IMR-90 (cell line): ENCODE measurements at regions not wholly inside any gene's neighbourhood (a gene's known extent, or its start where the extent isn't known, plus 50 kb on each side); places are given as distances from the start of the nearest gene placed in this dataset.

Experiments used
- CTCF ChIP-seq: conservative IDR thresholded peaks from 2 replicates; pipeline ENCODE4 v1.5.1; 2012; ENCODE audit warnings: mild to moderate bottlenecking, low read depth, low read length, improper control_type of control experiment
- MAFK ChIP-seq: IDR thresholded peaks from 2 replicates; pipeline ENCODE4 v1.6.1; 2012; ENCODE audit warnings: low read depth, low read length, improper control_type of control experiment
- MAZ ChIP-seq: IDR thresholded peaks from 2 replicates; pipeline ENCODE4 v1.6.1; 2012; ENCODE audit warnings: low read depth, mild to moderate bottlenecking, low read length, improper control_type of control experiment, moderate library complexity, borderline replicate concordance
- MXI1 ChIP-seq: IDR thresholded peaks from 2 replicates; pipeline ENCODE4 v1.6.1; 2012; ENCODE audit warnings: low read depth, mild to moderate bottlenecking, low read length, moderate library complexity, borderline replicate concordance
- NFE2L2 ChIP-seq: fragments of 150-350 bp; IDR thresholded peaks from 2 replicates; pipeline ENCODE4 v1.6.1; 2016; ENCODE audit warnings: low read depth, mild to moderate bottlenecking, low read length
- POLR2A ChIP-seq: IDR thresholded peaks from 2 replicates; pipeline ENCODE4 v1.6.1; 2012; ENCODE audit warnings: mild to moderate bottlenecking, low read depth, low read length
- RAD21 ChIP-seq: IDR thresholded peaks from 2 replicates; pipeline ENCODE4 v1.6.1; 2012; ENCODE audit warnings: low read length, improper control_type of control experiment
- RFX5 ChIP-seq: IDR thresholded peaks from 2 replicates; pipeline ENCODE4 v1.8.0; 2012; ENCODE audit warnings: low read depth, mild to moderate bottlenecking, low read length, moderate library complexity
- SMC3 ChIP-seq: fragments of 150-350 bp; IDR thresholded peaks from 2 replicates; pipeline ENCODE4 v1.6.1; 2016; ENCODE audit warnings: low read depth, mild to moderate bottlenecking, antibody characterized with exemption, low read length, moderate library complexity

- TF ChIP-seq CTCF, result no peak
- no peak for TF ChIP-seq MXI1
- no peak for TF ChIP-seq POLR2A
- no peak for TF ChIP-seq RFX5
- no peak for TF ChIP-seq RAD21
- TF ChIP-seq NFE2L2, result no peak
- no peak for TF ChIP-seq MAFK
- TF ChIP-seq SMC3, result no peak
- no peak for TF ChIP-seq MAZ
Observed at GRCh38 chr9:7394002-7394774, 405.4 kb downstream of the DMAC1 start.
